ENCODE measurements at regions not wholly inside any gene's neighbourhood (a gene's known extent, or its start where the extent isn't known, plus 50 kb on each side); places are given as distances from the start of the nearest gene placed in this dataset.
"Not testable (repeated sequence)": the region's sequence is repeated elsewhere in the genome, so short reads cannot be mapped to it uniquely, and the experiment has no call there.

- H3K27me3 ChIP-seq (ENCODE audit: insufficient read depth, low read depth, severe bottlenecking): no peaks in the 10 kb centered on the region
- no peak for DNase-seq
- no peaks in the 10 kb centered on the region for H3K9me3 ChIP-seq (ENCODE audit: severe bottlenecking)
- no peak overlapping the region for H3K4me3 ChIP-seq (ENCODE audit: low read depth, low read length)
- TF ChIP-seq CTCF (IDR thresholded peaks at IDR 0.05; ENCODE audit: low read depth, low read length): no peak
- no peaks in the 10 kb centered on the region for H3K36me3 ChIP-seq
- no peak overlapping the region for H3K27ac ChIP-seq
Observed at GRCh38 chr7:96781919-96782318, 72.3 kb upstream of the SEM1 start.

GRCh38 chr7:96782686-96783298, 73.1 kb upstream of the SEM1 start:
- not testable (repeated sequence) for DNase-seq; H3K9me3 ChIP-seq (ENCODE audit: severe bottlenecking); H3K36me3 ChIP-seq; H3K27me3 ChIP-seq (ENCODE audit: insufficient read depth, low read depth, severe bottlenecking); H3K4me3 ChIP-seq (ENCODE audit: low read depth, low read length); H3K27ac ChIP-seq

GRCh38 chr7:96784597-96784996, 75.0 kb upstream of the SEM1 start:
- Histone ChIP-seq H3K27ac (no peak overlapping the region), H3K4me3 (ENCODE audit: low read depth, low read length) (no peak overlapping the region), H3K36me3 (no peaks in the 10 kb centered on the region), H3K27me3 (ENCODE audit: insufficient read depth, low read depth, severe bottlenecking) (no peaks in the 10 kb centered on the region), H3K9me3 (ENCODE audit: severe bottlenecking) (no peaks in the 10 kb centered on the region)
- no peak for DNase-seq
- no peak for TF ChIP-seq CTCF (IDR thresholded peaks at IDR 0.05; ENCODE audit: low read depth, low read length)

GRCh38 chr7:96786261-96786997, 76.8 kb upstream of the SEM1 start:
- no peak for TF ChIP-seq CTCF (IDR thresholded peaks at IDR 0.05; ENCODE audit: low read depth, low read length)
- DNase-seq: no peak
- Histone ChIP-seq H3K4me3 (ENCODE audit: low read depth, low read length) (no peak overlapping the region), H3K36me3 (no peaks in the 10 kb centered on the region), H3K9me3 (ENCODE audit: severe bottlenecking) (no peaks in the 10 kb centered on the region), H3K27me3 (ENCODE audit: insufficient read depth, low read depth, severe bottlenecking) (no peaks in the 10 kb centered on the region), H3K27ac (no peak overlapping the region)

- no peaks in the 10 kb centered on the region for H3K9me3 ChIP-seq (ENCODE audit: severe bottlenecking)
- TF ChIP-seq CTCF (IDR thresholded peaks at IDR 0.05; ENCODE audit: low read depth, low read length): no peak
- H3K27me3 ChIP-seq (ENCODE audit: insufficient read depth, low read depth, severe bottlenecking): no peaks in the 10 kb centered on the region
- no peak overlapping the region for H3K4me3 ChIP-seq (ENCODE audit: low read depth, low read length)
- no peaks in the 10 kb centered on the region for H3K36me3 ChIP-seq
- no peak for DNase-seq
- H3K27ac ChIP-seq: no peak overlapping the region
Observed at GRCh38 chr7:96786998-96787395, 77.4 kb upstream of the SEM1 start.

- no peak for TF ChIP-seq CTCF (IDR thresholded peaks at IDR 0.05; ENCODE audit: low read depth, low read length)
- Histone ChIP-seq H3K27ac (no peak overlapping the region), H3K36me3 (no peaks in the 10 kb centered on the region), H3K27me3 (ENCODE audit: insufficient read depth, low read depth, severe bottlenecking) (no peaks in the 10 kb centered on the region), H3K9me3 (ENCODE audit: severe bottlenecking) (no peaks in the 10 kb centered on the region), H3K4me3 (ENCODE audit: low read depth, low read length) (no peak overlapping the region)
- DNase-seq: no peak
Observed at GRCh38 chr7:96789914-96790313, 80.3 kb upstream of the SEM1 start.

All from WERI-Rb-1 (cell line).